RWPE1 (cell line): ENCODE measurements at regions not wholly inside any gene's neighbourhood (a gene's known extent, or its start where the extent isn't known, plus 50 kb on each side); places are given as distances from the start of the nearest gene placed in this dataset.

Experiments
- CTCF ChIA-PET: fragments of 350-600 bp; sonication (Branson Sonifier 250); formaldehyde crosslinking; extraction: SDS; loops from one replicate; lab custom pipeline; 2021; lab: Yijun Ruan, JAX
- POLR2A ChIA-PET: fragments of 400-600 bp; formaldehyde crosslinking; extraction: SDS; loops from one replicate; lab custom pipeline; 2020; ENCODE audit warnings: antibody characterized with exemption; ENCODE audit not compliant: low non-redundant PET; lab: Yijun Ruan, JAX
- DNase-seq: peaks from one replicate; pipeline ENCODE4 v3.0.0; 2012; ENCODE audit warnings: low spot score
- H3K27ac ChIP-seq: fragments of 450-650 bp; 2 replicates; pipeline ENCODE4 v1.5.1; 2017
- CTCF ChIP-seq: fragments of 450-650 bp; conservative IDR thresholded peaks from 2 replicates; pipeline ENCODE4 v1.5.1; 2017; ENCODE audit warnings: low read depth, mild to moderate bottlenecking

GRCh38 chr5:136924490-136924889, 559.1 kb upstream of the TRPC7 start:
- DNase-seq, result no peak
- ChIA-PET CTCF (no interaction called here), POLR2A (no interaction called here)
- H3K27ac ChIP-seq, result no peak overlapping the region
- no peak for TF ChIP-seq CTCF

GRCh38 chr5:136910625-136911024, 545.3 kb upstream of the TRPC7 start:
- CTCF ChIA-PET, result no interaction called here
- no peak overlapping the region for H3K27ac ChIP-seq
- DNase-seq, result no peak
- POLR2A ChIA-PET, result no interaction called here
- TF ChIP-seq CTCF, result no peak

- ChIA-PET POLR2A (no interaction called here), CTCF (no interaction called here)
- no peak for DNase-seq
These were observed 544.6 kb upstream of the TRPC7 start for GRCh38 chr5:136909906-136910305.

GRCh38 chr5:136907371-136907770, 542.0 kb upstream of the TRPC7 start:
- no peak overlapping the region for H3K27ac ChIP-seq
- no peak for TF ChIP-seq CTCF
- POLR2A ChIA-PET, result no interaction called here
- no peak for DNase-seq
- CTCF ChIA-PET, result interaction anchor here (0.6 kb wide), 1 partner anchor 178 kb away, joined by 3 read pairs; no protein-coding TSS in a partner anchor

More at GRCh38 chr5:136909906-136910305, 544.6 kb upstream of the TRPC7 start:
- no peak for TF ChIP-seq CTCF
- H3K27ac ChIP-seq, result no peak overlapping the region

- H3K27ac ChIP-seq, result no peak overlapping the region
- no peak for TF ChIP-seq CTCF
- DNase-seq, result no peak
- CTCF ChIA-PET, result interaction anchor here (0.6 kb wide), 1 partner anchor 179 kb away, joined by 3 read pairs; no protein-coding TSS in a partner anchor
- POLR2A ChIA-PET, result no interaction called here
These were observed 541.2 kb upstream of the TRPC7 start for GRCh38 chr5:136906545-136906944.

- no peak overlapping the region for H3K27ac ChIP-seq
- no peak for DNase-seq
- POLR2A ChIA-PET, result no interaction called here
- no peak for TF ChIP-seq CTCF
- CTCF ChIA-PET, result interaction anchor here (0.5 kb wide), 1 partner anchor 119 kb away, joined by 3 read pairs; no protein-coding TSS in a partner anchor
These were observed 540.2 kb upstream of the TRPC7 start for GRCh38 chr5:136905571-136905970.
